ENCODE measurements at regions not wholly inside any gene's neighbourhood (a gene's known extent, or its start where the extent isn't known, plus 50 kb on each side); places are given as distances from the start of the nearest gene placed in this dataset.

DNA sequence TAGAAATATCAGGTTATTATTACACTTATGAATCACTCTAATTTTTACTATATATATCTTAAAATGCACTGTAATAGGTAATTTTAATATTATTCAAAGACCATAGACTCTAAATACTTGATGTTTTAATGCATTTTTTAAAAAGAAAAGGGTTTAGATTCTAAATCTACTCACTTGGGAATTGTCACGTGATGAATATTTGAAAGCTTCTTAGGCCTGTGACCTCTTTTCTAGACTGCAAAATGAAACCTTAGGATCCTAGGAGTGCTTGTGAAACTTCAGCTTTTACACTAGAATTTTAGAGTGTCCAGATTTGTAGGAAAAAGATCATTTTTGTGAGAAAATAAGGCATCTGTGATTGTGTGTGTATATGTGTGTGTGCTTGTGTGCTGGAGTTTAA is 318.0 kb downstream of the HTR1B start:
- TF ChIP-seq POLR2A (IDR thresholded peaks at IDR 0.05; ENCODE audit: low read depth, low read length): no peak
- TF ChIP-seq POLR2AphosphoS5 (IDR thresholded peaks at IDR 0.05; ENCODE audit: low read depth, low read length): no peak
- no peak for TF ChIP-seq TAF1 (IDR thresholded peaks at IDR 0.05; ENCODE audit: low read depth, low read length)
- no peak for TF ChIP-seq PAX5 (IDR thresholded peaks at IDR 0.05; ENCODE audit: insufficient read depth, low read length, severe bottlenecking)
- no peak for TF ChIP-seq SPI1 (IDR thresholded peaks at IDR 0.05; ENCODE audit: low read depth, low read length)

All from GM12891 (cell line).